ENCODE measurements at regions not wholly inside any gene's neighbourhood (a gene's known extent, or its start where the extent isn't known, plus 50 kb on each side); places are given as distances from the start of the nearest gene placed in this dataset.

DNA sequence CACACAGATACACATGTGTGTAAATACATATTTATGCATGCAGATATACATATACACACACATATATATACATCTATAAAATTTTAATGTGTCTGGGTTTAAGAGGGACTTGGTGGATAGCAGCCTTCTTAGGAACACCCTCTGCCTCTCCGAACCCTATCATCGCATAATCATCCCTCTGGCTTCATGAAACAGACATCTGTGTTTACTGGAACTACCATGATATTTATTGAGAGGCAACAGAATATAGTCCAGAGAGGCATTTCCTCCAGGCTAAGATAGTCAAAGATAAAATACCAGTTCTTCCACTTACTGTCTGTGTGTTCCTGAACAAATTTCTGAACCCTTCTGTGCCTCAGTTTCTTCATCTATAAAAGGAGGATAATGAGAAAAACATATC, 239.0 kb upstream of the FANCL start:
- TF ChIP-seq SMAD5 (IDR thresholded peaks at IDR 0.05; ENCODE audit: low read depth): no peak
- TF ChIP-seq LARP7 (IDR thresholded peaks at IDR 0.05): no peak
- TF ChIP-seq YBX1 (IDR thresholded peaks at IDR 0.05): no peak
- TF ChIP-seq MYB (IDR thresholded peaks at IDR 0.05; ENCODE audit: borderline replicate concordance, low read depth, low read length): no peak
- FAIRE-seq: no peak
- POLR2A ChIA-PET: no interaction called here
- Histone ChIP-seq H3K27me3 (replicated peaks in 1 of 2; ENCODE audit: control insufficient read depth in 2 of 2, insufficient read depth in 2 of 2, low read length in 1 of 2) (no peaks in the 10 kb centered on the region), H3K79me2 (ENCODE audit: control insufficient read depth, insufficient read depth, low read length) (no peaks in the 10 kb centered on the region), H4K20me1 (ENCODE audit: control insufficient read depth, insufficient read depth) (no peaks in the 10 kb centered on the region), H3K36me3 (ENCODE audit: control insufficient read depth in 2 of 2, insufficient read depth in 2 of 2, low read length in 1 of 2) (no peaks in the 10 kb centered on the region), H3K9me3 (replicated peaks; ENCODE audit: control insufficient read depth, insufficient read depth, low read length) (no peaks in the 10 kb centered on the region), H2AFZ (ENCODE audit: control insufficient read depth, low read depth, low read length) (no peak overlapping the region), H3K4me3 (no peak overlapping the region), H3K27ac (ENCODE audit: control insufficient read depth, insufficient read depth) (no peak overlapping the region), H3K9ac (ENCODE audit: control insufficient read depth, insufficient read depth, low read length) (no peak overlapping the region), H3K4me2 (ENCODE audit: control insufficient read depth, insufficient read depth) (no peak overlapping the region), H3K4me1 (ENCODE audit: control insufficient read depth, insufficient read depth, low read length) (no peaks in the 10 kb centered on the region)
- RAD21 ChIA-PET (ENCODE audit: unreplicated experiment): no interaction called here
- intact Hi-C loops (cut with micrococcal nuclease; ENCODE audit: unreplicated experiment): no loop called here
- 84% methylated on average over 2 of the region's 2 CpGs for WGBS (ENCODE audit: insufficient coverage, insufficient replicate concordance, low lambda C conversion rate, missing lambda C conversion rate)
- no peak for DNase-seq (ENCODE audit: low read depth, low spot score)
- CTCF ChIA-PET: no interaction called here
- in situ Hi-C loops (cut with MboI): no loop called here
- no TSS peak for BruUV-seq (replicated peaks)
- SMC1A ChIA-PET (ENCODE audit: uncharacterized antibody, unreplicated experiment): no interaction called here
- no peak for ATAC-seq

DNA sequence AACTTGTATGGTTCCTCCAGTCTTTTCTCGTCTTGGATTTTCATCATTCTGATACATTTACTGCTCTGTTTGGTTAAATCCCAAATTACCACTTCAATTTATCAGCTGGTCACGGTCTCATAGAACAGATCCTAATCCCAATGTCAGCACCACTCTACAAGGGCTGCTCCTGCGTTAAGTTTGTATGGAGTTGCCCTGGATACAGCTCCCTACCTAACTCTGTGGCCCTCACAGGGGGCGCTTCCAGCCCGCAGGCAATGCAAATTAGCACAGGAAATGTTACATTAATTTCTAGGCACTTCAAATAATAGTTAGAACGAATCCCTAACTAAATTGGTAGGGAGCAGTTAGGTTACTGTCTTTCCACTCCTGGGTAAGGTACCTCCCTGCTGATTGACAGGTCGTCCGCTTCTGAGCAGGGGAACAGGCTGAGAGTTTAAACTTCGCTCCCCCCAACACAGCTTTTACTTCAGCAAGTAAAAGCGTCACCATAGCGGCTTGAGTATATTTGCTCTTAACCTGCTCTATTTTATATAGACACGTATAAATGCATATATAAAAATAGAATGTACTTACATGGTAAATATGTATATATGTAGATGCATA, 238.5 kb upstream of the FANCL start:
- intact Hi-C loops (cut with micrococcal nuclease; ENCODE audit: unreplicated experiment): no loop called here
- BruUV-seq (replicated peaks): no TSS peak
- RAD21 ChIA-PET (ENCODE audit: unreplicated experiment): no interaction called here

More for the DNA sequence above, 238.5 kb upstream of the FANCL start:
- CTCF ChIA-PET: no interaction called here
- no peaks in the 10 kb centered on the region for H3K36me3 ChIP-seq (ENCODE audit: control insufficient read depth in 2 of 2, insufficient read depth in 2 of 2, low read length in 1 of 2)
- no peak overlapping the region for H3K27ac ChIP-seq (ENCODE audit: control insufficient read depth, insufficient read depth)
- H3K9me3 ChIP-seq (replicated peaks; ENCODE audit: control insufficient read depth, insufficient read depth, low read length): no peaks in the 10 kb centered on the region
- ATAC-seq: no peak
- no peaks in the 10 kb centered on the region for H3K79me2 ChIP-seq (ENCODE audit: control insufficient read depth, insufficient read depth, low read length)
- TF ChIP-seq ASH2L (IDR thresholded peaks at IDR 0.05; ENCODE audit: borderline replicate concordance, low read depth) (no peak), CREM (IDR thresholded peaks at IDR 0.05; ENCODE audit: low read depth) (no peak), BHLHE40 (IDR thresholded peaks at IDR 0.05; ENCODE audit: borderline replicate concordance in 1 of 2, low read depth in 2 of 2, low read length in 1 of 2) (no peak), ZBTB33 (IDR thresholded peaks at IDR 0.05) (no peak)
- H3K27me3 ChIP-seq (replicated peaks in 1 of 2; ENCODE audit: control insufficient read depth in 2 of 2, insufficient read depth in 2 of 2, low read length in 1 of 2): no peaks in the 10 kb centered on the region
- in situ Hi-C loops (cut with MboI): no loop called here
- no peak overlapping the region for H2AFZ ChIP-seq (ENCODE audit: control insufficient read depth, low read depth, low read length)
- DNase-seq (ENCODE audit: low read depth, low spot score): no peak
- H3K4me2 ChIP-seq (ENCODE audit: control insufficient read depth, insufficient read depth): no peak overlapping the region
- H3K4me1 ChIP-seq (ENCODE audit: control insufficient read depth, insufficient read depth, low read length): no peaks in the 10 kb centered on the region
- no peak overlapping the region for H3K4me3 ChIP-seq
- WGBS (ENCODE audit: insufficient coverage, insufficient replicate concordance, low lambda C conversion rate, missing lambda C conversion rate): 30% methylated on average over 12 of the region's 12 CpGs
- POLR2A ChIA-PET: no interaction called here
- no peaks in the 10 kb centered on the region for H4K20me1 ChIP-seq (ENCODE audit: control insufficient read depth, insufficient read depth)
- FAIRE-seq: no peak
- H3K9ac ChIP-seq (ENCODE audit: control insufficient read depth, insufficient read depth, low read length): no peak overlapping the region
- SMC1A ChIA-PET (ENCODE audit: uncharacterized antibody, unreplicated experiment): interaction anchor here (0.6 kb wide), 1 partner anchor 40 kb away, joined by 3 read pairs; no protein-coding TSS in a partner anchor

Data from GM12878 (cell line).